Transverse colon (tissue), 4 donors: ENCODE measurements at regions not wholly inside any gene's neighbourhood (a gene's known extent, or its start where the extent isn't known, plus 50 kb on each side); places are given as distances from the start of the nearest gene placed in this dataset.

Experiments used
- CTCF ChIP-seq, 5 experiments: fragments of 200-600 bp in 3 of 5; fragments of 450-650 bp in 2 of 5; sonication (generic) in 3 of 5; IDR thresholded peaks; 1 replicate in 2 of 5; 2 replicates in 3 of 5; pipeline ENCODE4 v1.5.1; 2016 to 2017; ENCODE audit warnings: antibody characterized with exemption in 5 of 5, inconsistent platforms in 3 of 5, mild to moderate bottlenecking in 2 of 5, moderate library complexity in 1 of 5
- POLR2A ChIP-seq: fragments of 450-650 bp; IDR thresholded peaks from one replicate; pipeline ENCODE4 v1.6.1; 2016; ENCODE audit warnings: antibody characterized with exemption, mild to moderate bottlenecking, moderate library complexity
- POLR2AphosphoS5 ChIP-seq, 3 donors: sonication (generic); formaldehyde crosslinking; IDR thresholded peaks; one replicate each; pipeline ENCODE4 v1.6.1; 2016; ENCODE audit warnings: antibody characterized with exemption in 3 of 3

GRCh38 chr1:221598122-221598521 is 143.8 kb downstream of the DUSP10 start:
- TF ChIP-seq CTCF (IDR thresholded peaks at IDR 0.05) (no peak), POLR2AphosphoS5 (IDR thresholded peaks at IDR 0.05) (no peak), POLR2A (no peak)
